ENCODE measurements at regions not wholly inside any gene's neighbourhood (a gene's known extent, or its start where the extent isn't known, plus 50 kb on each side); places are given as distances from the start of the nearest gene placed in this dataset.

DNA sequence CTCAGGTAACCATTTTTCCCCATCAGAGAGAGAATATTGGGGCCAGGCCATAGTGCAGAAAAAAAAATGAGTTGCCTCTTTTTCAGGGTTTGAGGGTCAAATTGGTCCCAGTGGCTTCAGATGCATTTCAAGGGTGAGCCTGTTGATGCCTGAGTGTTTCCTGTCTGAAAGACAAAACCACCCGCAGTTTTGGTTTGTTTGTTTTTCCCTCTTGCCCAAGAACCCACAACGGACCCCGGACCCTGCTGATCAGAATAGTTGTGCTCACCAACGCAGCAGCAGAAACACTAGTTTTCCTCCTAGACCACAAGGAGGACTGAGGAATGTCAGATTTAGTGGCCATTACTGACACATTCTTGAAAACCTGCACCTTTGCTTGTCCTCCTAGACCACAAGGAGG is 1433.1 kb downstream of the PLA2G4A start:
- ATAC-seq (no peak), DNase-seq (no peak)
- H3K4me1 Mint-ChIP-seq: no peaks in the 10 kb centered on the region
- no peaks in the 10 kb centered on the region for H3K36me3 Mint-ChIP-seq (ENCODE audit: low read depth)
- no peaks in the 10 kb centered on the region for H3K9me3 ChIP-seq (ENCODE audit: control insufficient read depth, low read length, poor library complexity, severe bottlenecking)
- no peak overlapping the region for H3K4me3 Mint-ChIP-seq
- H3K27me3 Mint-ChIP-seq: no peaks in the 10 kb centered on the region
- no peak overlapping the region for H3K27ac Mint-ChIP-seq

DNA sequence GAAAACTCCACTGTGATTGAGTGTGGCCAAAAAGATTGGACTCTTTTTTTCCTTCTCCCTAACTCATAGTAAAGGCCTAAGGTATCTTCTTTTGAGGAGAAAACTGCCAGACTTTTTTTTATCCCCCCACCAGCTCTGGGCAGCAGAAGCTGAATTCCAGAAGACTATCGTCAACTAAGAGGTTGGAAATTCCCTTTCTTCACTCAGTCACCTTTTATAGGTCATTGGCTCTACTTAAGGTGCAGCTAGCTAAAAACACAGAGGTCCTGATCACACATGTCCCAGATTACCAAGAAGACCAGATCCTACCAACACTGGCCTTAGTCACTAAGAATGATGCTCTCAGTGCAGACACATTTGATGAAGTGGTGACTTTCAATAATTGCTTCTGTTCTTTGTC is 1441.2 kb downstream of the PLA2G4A start:
- no peaks in the 10 kb centered on the region for H3K9me3 ChIP-seq (ENCODE audit: control insufficient read depth, low read length, poor library complexity, severe bottlenecking)
- Mint-ChIP-seq H3K27me3 (no peaks in the 10 kb centered on the region), H3K36me3 (ENCODE audit: low read depth) (no peaks in the 10 kb centered on the region), H3K4me3 (no peak overlapping the region), H3K27ac (no peak overlapping the region), H3K4me1 (no peaks in the 10 kb centered on the region)
- ATAC-seq (no peak), DNase-seq (no peak)

DNA sequence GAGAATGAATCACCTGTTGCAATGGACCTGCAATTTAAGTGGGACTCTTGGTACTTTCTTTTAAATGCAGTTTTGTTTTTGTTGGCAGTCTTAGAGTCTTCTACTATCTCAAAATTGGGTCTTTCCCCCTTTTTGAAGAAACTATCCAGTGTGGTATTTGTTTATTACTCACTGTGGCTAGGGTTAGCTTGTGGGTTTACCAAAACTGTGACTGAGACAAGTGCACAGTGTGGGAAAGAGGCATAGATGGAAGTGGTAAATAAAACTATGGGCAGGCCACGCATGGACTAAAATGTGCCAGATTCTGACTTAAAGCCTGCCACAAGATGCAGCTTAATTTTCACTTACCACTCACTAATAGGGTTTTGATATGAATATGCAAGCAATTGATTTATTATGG is 1441.7 kb downstream of the PLA2G4A start:
- no peaks in the 10 kb centered on the region for H3K36me3 Mint-ChIP-seq (ENCODE audit: low read depth)
- ATAC-seq: no peak
- no peaks in the 10 kb centered on the region for H3K9me3 ChIP-seq (ENCODE audit: control insufficient read depth, low read length, poor library complexity, severe bottlenecking)
- H3K27me3 Mint-ChIP-seq: no peaks in the 10 kb centered on the region
- H3K27ac Mint-ChIP-seq: no peak overlapping the region
- DNase-seq: no peak
- H3K4me1 Mint-ChIP-seq: no peaks in the 10 kb centered on the region
- H3K4me3 Mint-ChIP-seq: no peak overlapping the region

DNA sequence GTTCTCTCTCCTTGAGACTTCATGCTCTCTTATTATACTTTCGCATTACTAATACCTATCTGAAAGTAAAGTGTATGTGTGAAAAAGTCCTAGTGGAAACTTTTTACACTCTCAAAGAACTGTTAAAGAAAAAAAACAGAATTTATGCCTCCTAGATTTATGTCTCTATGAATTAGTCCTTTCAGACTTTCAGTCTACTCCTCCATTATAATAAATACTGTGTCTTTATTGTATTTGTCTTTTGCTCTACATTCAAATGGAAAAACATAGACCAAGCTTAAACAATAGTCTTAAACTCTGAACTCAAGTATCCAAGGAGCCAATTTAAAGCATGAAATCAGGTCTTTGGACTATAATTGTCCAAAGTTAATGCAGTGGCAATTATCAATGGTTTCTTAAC is 1449.0 kb downstream of the PLA2G4A start:
- Mint-ChIP-seq H3K4me3 (no peak overlapping the region), H3K27ac (no peak overlapping the region), H3K36me3 (ENCODE audit: low read depth) (no peaks in the 10 kb centered on the region), H3K27me3 (no peaks in the 10 kb centered on the region), H3K4me1 (no peaks in the 10 kb centered on the region)
- no peaks in the 10 kb centered on the region for H3K9me3 ChIP-seq (ENCODE audit: control insufficient read depth, low read length, poor library complexity, severe bottlenecking)
- ATAC-seq (no peak), DNase-seq (no peak)

DNA sequence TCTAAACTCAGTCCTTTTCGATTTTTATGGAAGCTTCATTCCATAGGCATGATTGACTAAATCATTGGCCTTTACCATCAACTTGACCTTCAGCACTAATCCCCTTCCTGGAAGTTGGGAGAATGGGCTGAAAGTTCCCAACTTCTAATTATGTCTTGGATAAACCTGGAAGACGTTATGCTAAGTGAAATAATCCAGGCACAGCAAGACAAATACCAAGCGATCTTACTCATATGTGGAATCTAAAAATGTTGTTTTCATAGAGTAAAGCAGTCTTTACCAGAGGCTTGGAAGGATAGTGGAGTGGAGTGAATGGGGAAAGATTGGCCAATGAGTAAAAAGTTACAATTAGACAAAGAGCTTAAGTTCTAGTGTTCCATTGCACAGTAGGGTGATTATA is 1453.2 kb downstream of the PLA2G4A start:
- H3K4me3 Mint-ChIP-seq: no peak overlapping the region
- ATAC-seq (no peak), DNase-seq (no peak)
- no peak overlapping the region for H3K27ac Mint-ChIP-seq
- H3K36me3 Mint-ChIP-seq (ENCODE audit: low read depth): no peaks in the 10 kb centered on the region
- no peaks in the 10 kb centered on the region for H3K9me3 ChIP-seq (ENCODE audit: control insufficient read depth, low read length, poor library complexity, severe bottlenecking)
- H3K27me3 Mint-ChIP-seq: no peaks in the 10 kb centered on the region
- no peaks in the 10 kb centered on the region for H3K4me1 Mint-ChIP-seq

DNA sequence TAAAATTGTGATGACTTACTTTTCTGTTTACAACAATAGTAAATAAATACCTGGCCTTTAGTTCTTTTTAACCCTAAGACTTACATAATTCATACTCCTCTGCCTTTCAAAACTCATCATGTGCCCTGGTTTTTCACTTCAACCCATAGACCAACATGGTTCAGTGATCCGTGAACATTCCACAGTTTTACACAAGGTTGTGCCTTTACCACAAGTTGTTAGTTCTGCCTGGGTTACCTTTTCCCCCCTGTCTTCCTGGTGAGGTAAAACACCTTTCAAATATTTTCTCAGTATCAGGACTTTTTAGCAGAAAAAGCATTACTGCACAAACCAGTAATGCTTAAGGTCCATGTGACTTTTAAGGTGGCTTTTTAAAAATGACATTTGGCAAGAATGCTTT is 1466.4 kb downstream of the PLA2G4A start:
- H3K9me3 ChIP-seq (ENCODE audit: control insufficient read depth, low read length, poor library complexity, severe bottlenecking): no peaks in the 10 kb centered on the region
- no peaks in the 10 kb centered on the region for H3K4me1 Mint-ChIP-seq
- no peak overlapping the region for H3K27ac Mint-ChIP-seq
- H3K36me3 Mint-ChIP-seq (ENCODE audit: low read depth): no peaks in the 10 kb centered on the region
- no peak overlapping the region for H3K4me3 Mint-ChIP-seq
- no peaks in the 10 kb centered on the region for H3K27me3 Mint-ChIP-seq
- ATAC-seq (no peak), DNase-seq (no peak)

DNA sequence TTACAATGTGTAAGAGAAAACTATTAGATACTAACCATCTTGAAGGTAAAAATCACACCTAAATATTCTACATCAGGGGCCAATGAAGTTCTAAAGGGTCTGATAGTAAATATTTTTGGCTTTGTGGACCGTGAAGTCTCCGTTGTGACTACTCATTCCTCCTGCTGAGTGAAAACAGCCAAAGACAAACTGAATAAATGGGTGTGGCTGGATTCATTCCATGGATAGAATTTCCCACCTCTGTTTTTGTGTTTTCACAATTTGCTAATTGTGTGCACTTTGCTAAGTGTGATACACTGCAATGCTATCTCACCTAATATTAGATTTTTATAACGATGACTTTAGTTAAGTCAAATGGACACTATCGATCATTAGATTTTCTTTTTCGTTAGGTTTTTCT is 1474.0 kb downstream of the PLA2G4A start:
- no peaks in the 10 kb centered on the region for H3K36me3 Mint-ChIP-seq (ENCODE audit: low read depth)
- ATAC-seq: no peak
- DNase-seq: no peak
- no peak overlapping the region for H3K4me3 Mint-ChIP-seq
- no peaks in the 10 kb centered on the region for H3K4me1 Mint-ChIP-seq
- no peak overlapping the region for H3K27ac Mint-ChIP-seq
- H3K27me3 Mint-ChIP-seq: no peaks in the 10 kb centered on the region
- no peaks in the 10 kb centered on the region for H3K9me3 ChIP-seq (ENCODE audit: control insufficient read depth, low read length, poor library complexity, severe bottlenecking)

DNA sequence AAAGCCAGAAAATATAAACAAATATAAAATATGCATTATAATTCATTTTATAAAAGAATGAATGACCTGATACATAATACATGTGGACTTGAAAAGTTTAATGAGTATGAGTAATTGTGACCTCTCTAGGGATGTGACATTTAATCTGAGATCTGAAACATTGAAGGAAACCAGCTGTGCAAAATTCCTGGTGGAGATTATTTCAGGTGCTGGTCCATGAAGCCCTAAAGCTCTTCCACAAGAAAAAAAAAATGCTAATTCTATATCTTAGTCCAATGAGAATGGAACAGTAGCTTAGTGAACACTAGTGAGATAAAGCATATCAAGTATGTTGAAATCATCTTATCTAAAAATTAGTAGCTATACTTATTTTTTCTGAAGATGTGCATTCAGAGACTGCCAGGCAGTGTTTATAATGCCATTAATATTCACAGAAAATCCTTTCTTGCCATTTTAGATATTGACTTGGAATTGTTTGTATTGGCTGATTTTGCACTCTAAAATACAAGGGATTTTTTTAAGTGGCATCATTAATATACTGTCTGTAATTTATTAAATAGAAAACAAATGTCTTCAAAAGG is 1485.9 kb downstream of the PLA2G4A start:
- Mint-ChIP-seq H3K27ac (no peak overlapping the region), H3K4me1 (no peaks in the 10 kb centered on the region), H3K36me3 (ENCODE audit: low read depth) (no peaks in the 10 kb centered on the region), H3K4me3 (no peak overlapping the region), H3K27me3 (no peaks in the 10 kb centered on the region)
- DNase-seq (no peak), ATAC-seq (no peak)
- no peaks in the 10 kb centered on the region for H3K9me3 ChIP-seq (ENCODE audit: control insufficient read depth, low read length, poor library complexity, severe bottlenecking)

DNA sequence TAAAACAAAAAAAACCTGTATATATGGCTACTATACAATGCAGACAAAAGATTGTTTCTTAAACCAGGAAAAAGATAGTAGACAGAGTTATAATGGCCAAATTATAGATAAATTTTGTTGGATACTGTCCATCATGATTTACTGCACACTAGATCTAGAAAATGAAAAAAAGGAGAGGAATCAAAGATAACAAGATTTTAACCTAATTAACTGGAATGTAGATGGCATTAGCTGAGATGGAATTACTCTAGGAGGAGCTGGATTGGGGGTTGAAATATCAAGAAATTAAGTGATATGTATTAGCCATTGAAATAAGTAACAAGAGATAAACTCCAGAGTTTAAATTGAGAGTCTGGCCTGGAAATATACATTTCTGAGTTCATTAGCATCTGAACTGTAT is 1489.1 kb downstream of the PLA2G4A start:
- H3K27ac Mint-ChIP-seq: no peak overlapping the region
- no peaks in the 10 kb centered on the region for H3K36me3 Mint-ChIP-seq (ENCODE audit: low read depth)
- no peaks in the 10 kb centered on the region for H3K27me3 Mint-ChIP-seq
- H3K4me3 Mint-ChIP-seq: no peak overlapping the region
- H3K4me1 Mint-ChIP-seq: no peaks in the 10 kb centered on the region
- H3K9me3 ChIP-seq (ENCODE audit: control insufficient read depth, low read length, poor library complexity, severe bottlenecking): no peaks in the 10 kb centered on the region
- ATAC-seq (no peak), DNase-seq (no peak)

DNA sequence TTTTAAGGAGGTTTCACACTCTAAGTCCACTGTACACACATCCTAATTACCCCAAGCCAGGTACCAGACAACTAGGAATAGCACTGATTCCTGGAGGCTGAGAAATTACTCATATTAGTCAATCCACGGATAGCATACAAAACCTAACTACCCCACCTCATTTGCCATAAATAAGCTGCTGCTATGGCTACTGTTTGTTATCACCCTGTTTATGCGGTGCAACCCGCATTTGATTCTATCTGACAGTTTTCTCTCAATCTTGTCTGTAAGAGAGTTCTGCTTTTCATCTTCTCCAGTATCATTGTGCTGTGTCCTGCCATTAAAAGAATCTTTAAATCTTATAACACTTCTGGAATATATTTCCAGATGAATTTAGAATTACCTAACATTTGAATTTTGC is 1496.5 kb downstream of the PLA2G4A start:
- no peaks in the 10 kb centered on the region for H3K27me3 Mint-ChIP-seq
- DNase-seq (no peak), ATAC-seq (no peak)
- no peak overlapping the region for H3K27ac Mint-ChIP-seq
- H3K4me3 Mint-ChIP-seq: no peak overlapping the region
- H3K9me3 ChIP-seq (ENCODE audit: control insufficient read depth, low read length, poor library complexity, severe bottlenecking): no peaks in the 10 kb centered on the region
- no peaks in the 10 kb centered on the region for H3K4me1 Mint-ChIP-seq
- no peaks in the 10 kb centered on the region for H3K36me3 Mint-ChIP-seq (ENCODE audit: low read depth)

DNA sequence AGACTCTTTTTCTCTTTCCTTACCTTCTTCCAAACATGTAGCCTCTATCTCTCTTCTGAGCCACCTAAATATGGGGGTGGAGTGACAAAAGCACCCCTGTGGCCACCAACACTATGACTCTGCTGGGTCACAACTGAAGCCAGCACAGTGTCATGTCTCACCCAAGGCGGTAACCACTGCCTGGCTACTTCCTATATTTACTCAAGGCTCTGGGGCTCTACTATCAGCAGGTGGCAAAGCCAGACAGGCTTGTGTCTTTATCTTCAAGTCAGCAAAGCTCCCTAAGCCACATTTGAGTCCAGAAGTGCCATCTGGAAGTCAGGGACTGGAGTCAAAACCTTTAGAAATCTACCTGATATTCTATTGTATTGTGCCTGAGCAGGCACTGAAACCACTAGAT is 1515.2 kb downstream of the PLA2G4A start:
- ATAC-seq (no peak), DNase-seq (no peak)
- Mint-ChIP-seq H3K27ac (no peak overlapping the region), H3K4me1 (no peaks in the 10 kb centered on the region), H3K4me3 (no peak overlapping the region), H3K36me3 (ENCODE audit: low read depth) (no peaks in the 10 kb centered on the region), H3K27me3 (no peaks in the 10 kb centered on the region)
- no peaks in the 10 kb centered on the region for H3K9me3 ChIP-seq (ENCODE audit: control insufficient read depth, low read length, poor library complexity, severe bottlenecking)

DNA sequence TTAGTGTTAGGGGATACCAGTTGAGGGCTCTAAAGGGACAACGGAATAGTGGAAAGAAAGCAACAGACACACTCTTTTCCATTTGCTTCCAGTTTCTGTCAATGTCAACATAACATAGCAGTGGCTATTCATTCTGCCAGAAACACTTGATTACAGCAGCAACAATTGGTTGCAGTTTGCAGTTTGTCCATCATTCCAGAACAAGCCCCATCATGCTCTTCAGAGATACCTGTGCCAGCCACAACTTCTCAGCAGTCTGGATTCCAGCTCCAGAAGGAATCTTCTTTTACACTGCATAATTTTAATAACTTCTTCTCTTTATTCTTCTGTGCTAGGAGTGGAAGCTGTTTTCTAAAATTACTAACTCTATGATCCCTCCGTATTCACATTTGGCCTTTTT is 1521.4 kb downstream of the PLA2G4A start:
- H3K9me3 ChIP-seq (ENCODE audit: control insufficient read depth, low read length, poor library complexity, severe bottlenecking): no peaks in the 10 kb centered on the region
- Mint-ChIP-seq H3K27ac (no peak overlapping the region), H3K4me3 (no peak overlapping the region), H3K27me3 (no peaks in the 10 kb centered on the region), H3K4me1 (no peaks in the 10 kb centered on the region), H3K36me3 (ENCODE audit: low read depth) (no peaks in the 10 kb centered on the region)
- no peak for ATAC-seq
- DNase-seq: no peak

DNA sequence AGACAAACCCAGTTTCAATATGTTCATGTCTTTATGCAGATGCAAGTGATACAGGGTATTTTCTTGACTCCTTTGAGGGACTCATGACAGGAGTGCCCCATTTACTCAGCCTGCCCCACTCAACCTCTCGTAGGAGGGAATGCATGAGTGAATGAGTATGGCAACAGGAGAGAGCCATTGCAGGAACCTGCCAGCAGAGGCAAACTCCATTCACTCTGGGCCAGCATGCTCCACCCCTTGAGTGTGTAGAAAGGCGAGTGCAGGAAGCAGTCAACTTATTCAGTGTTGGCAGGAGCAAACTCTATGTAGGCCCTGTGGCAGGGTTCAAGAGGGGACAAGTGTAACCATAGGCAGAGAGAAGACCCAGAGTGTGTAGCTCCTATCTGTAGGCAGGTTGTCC is 1526.3 kb downstream of the PLA2G4A start:
- Mint-ChIP-seq H3K27ac (no peak overlapping the region), H3K4me3 (no peak overlapping the region), H3K27me3 (no peaks in the 10 kb centered on the region), H3K4me1 (no peaks in the 10 kb centered on the region), H3K36me3 (ENCODE audit: low read depth) (no peaks in the 10 kb centered on the region)
- ATAC-seq (no peak), DNase-seq (no peak)
- no peaks in the 10 kb centered on the region for H3K9me3 ChIP-seq (ENCODE audit: control insufficient read depth, low read length, poor library complexity, severe bottlenecking)

DNA sequence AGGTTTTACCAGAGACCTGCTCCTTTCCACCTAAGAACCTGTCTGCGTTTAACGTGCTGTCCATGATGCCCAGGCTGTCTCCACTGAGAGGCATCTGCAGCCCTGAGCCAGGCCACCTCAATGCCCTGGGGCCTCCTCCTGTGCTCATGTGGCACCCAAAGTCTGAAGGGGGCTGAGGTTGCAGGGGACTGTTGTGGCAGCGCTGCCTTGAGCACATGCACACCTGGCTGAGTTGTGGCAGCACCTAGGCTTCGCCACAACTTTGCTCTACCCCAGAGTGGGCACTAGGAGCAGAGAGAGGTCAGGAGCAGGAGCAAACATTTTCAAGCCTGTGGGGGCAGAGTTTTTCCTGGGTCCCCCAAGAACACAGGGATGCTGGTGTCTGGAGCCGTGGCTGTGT is 1527.1 kb downstream of the PLA2G4A start:
- Mint-ChIP-seq H3K4me3 (no peak overlapping the region), H3K4me1 (no peaks in the 10 kb centered on the region), H3K27ac (no peak overlapping the region), H3K27me3 (no peaks in the 10 kb centered on the region), H3K36me3 (ENCODE audit: low read depth) (no peaks in the 10 kb centered on the region)
- no peak for ATAC-seq
- DNase-seq: no peak
- no peaks in the 10 kb centered on the region for H3K9me3 ChIP-seq (ENCODE audit: control insufficient read depth, low read length, poor library complexity, severe bottlenecking)

DNA sequence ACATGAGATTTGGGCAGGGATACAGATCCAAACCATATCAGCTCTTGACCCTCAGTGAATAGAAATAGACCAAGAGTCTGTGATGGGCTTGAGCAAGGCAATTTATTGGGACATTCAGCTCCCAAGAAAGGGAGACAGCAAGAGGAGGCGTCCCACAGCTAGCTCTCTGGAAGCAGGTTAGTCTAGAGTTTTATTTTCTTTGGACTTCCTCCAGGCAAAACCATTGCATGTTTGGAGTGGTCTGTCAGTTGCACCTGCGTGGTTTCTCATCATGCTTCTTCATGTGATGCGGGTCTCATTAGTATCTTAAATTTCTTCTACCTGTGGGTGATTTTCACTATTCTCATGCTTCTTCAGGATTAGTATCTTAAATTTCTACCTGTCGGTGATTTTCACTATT is 1530.6 kb downstream of the PLA2G4A start:
- Mint-ChIP-seq H3K27me3 (no peaks in the 10 kb centered on the region), H3K4me1 (no peaks in the 10 kb centered on the region), H3K4me3 (no peak overlapping the region), H3K27ac (no peak overlapping the region), H3K36me3 (ENCODE audit: low read depth) (no peaks in the 10 kb centered on the region)
- H3K9me3 ChIP-seq (ENCODE audit: control insufficient read depth, low read length, poor library complexity, severe bottlenecking): no peaks in the 10 kb centered on the region
- DNase-seq (no peak), ATAC-seq (no peak)

All from T-helper 17 cell (primary cell).